ENCODE measurements at regions not wholly inside any gene's neighbourhood (a gene's known extent, or its start where the extent isn't known, plus 50 kb on each side); places are given as distances from the start of the nearest gene placed in this dataset.

GRCh38 chr2:60603533-60604190, 50.2 kb upstream of the BCL11A start:
- DNase-seq (ENCODE audit: low read depth): no peak

DNA sequence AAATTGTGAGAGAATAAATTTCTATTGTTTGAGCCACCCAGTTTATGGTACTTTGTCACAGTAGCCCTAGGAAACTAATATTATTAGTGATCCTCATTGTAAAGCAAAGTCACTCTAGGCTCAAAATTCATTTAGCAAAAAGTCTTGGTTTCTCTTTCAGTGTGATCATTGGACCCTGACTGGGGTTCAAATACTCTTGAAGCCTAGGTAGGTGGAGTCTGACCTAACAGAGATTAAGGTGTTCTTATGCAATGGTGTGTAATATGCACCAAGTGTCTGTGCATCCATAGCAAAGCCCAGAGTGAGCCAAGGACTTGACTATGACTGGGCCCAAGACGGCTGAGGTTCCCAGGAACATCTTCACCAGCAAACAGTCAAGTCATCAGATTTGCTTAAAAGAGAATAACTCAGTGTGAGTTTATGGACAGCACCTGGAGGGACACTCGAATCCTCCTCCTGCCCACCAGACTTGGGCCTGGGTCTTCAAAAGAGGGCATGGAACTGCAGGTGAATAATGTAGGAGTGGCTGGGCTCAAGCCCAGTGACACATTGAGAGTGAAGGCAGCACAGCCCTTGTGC, 51.1 kb upstream of the BCL11A start:
- DNase-seq (ENCODE audit: low read depth): no peak

GRCh38 chr2:60605866-60606265, 52.4 kb upstream of the BCL11A start:
- no peak for DNase-seq (ENCODE audit: low read depth)

DNA sequence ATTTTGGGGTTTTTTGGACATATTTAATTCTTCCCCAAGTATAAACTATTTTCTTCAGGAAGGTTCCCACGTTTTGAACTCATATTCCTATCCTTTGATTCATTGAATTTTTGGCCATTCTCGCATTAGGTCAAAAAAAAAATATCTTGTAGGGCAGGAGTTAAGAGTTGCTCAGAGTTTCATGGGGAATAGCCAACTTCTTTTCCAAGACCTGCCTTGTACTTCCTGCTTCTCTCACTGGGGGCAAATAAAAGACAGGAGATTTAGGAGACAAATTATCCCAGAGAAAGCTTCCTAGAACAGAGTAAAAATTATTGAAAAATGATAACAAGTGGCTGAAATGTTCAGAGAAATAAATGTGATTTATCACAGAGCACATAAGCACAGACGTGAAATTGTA, 55.2 kb upstream of the BCL11A start:
- DNase-seq (ENCODE audit: low read depth): no peak

- no peak for DNase-seq (ENCODE audit: low read depth)
These were observed 58.6 kb upstream of the BCL11A start for GRCh38 chr2:60612033-60612432.

DNA sequence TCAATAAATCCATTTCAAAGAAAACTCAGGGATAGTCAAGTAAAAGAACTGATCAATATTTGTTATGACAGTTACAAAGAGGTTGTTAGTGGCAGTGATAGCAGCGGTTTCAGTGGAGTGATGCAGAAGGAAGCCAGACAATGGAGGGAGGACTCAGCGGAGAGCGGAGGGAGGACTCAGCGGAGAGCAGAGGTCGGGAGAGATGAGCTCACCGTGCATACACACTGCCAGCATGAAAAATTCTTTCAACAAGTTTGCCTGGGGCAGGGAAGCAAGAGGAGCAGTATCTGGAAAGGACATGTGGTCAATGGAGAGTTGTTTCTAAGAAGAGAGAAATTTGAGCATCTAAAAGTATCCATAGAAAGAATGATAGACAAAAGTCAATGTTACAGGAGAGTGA, 60.9 kb upstream of the BCL11A start:
- no peak for DNase-seq (ENCODE audit: low read depth)

DNA sequence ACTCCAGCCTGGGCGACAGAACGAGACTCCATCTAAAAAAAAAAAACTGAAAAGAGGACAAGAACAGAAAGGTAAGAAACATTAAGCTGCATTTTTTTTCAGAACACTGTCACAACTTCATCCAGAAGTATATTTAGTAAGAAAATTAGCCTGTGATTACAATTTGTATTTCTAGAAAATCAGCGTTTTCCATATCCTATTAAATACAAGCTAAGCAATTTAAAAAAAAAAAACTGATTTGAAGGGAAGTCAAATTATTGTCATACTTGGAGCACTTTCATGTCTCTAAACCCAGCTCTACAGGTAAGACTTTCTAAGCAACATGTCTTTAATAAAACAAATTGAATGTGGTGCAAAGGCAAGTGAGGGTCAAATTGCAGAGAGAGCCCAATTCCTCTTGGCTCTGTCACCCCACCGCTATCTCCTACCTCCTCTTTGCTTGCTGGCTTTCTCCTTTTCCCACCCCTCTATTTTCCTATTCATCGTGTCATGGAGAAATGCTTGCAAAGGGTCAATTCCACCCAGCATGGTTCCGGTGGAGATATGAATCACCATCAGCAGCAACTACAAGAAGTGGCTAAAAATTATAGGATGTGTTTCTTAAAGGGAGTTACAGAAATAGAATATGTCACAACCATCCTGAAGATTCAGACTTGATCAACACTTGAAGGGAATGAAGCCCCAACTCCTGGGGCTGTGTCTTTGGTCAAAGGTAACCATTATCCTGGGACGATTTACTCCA, 68.4 kb upstream of the BCL11A start:
- DNase-seq (ENCODE audit: low read depth): no peak

- DNase-seq (ENCODE audit: low read depth): no peak
These were observed 69.6 kb upstream of the BCL11A start for GRCh38 chr2:60623040-60623439.

DNA sequence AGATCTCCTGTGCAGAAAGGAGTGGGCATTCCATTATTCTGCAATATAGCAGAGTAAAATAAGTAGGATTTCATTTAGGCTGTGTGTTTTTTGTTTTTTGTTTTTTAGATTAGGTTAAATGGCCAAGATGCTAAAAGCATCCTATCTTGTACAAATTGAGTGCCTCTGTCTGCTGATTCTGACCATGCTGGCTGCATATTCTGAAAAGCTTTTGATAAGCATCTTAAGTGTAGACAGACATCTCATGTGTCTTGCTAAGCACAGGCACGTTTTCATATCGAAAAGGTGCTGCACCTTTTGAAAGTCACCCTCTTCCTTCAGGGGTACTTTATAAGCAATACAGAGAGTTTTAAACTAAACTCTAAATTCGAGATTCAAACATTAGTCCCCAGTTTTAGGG, 74.0 kb upstream of the BCL11A start:
- no peak for DNase-seq (ENCODE audit: low read depth)

DNA sequence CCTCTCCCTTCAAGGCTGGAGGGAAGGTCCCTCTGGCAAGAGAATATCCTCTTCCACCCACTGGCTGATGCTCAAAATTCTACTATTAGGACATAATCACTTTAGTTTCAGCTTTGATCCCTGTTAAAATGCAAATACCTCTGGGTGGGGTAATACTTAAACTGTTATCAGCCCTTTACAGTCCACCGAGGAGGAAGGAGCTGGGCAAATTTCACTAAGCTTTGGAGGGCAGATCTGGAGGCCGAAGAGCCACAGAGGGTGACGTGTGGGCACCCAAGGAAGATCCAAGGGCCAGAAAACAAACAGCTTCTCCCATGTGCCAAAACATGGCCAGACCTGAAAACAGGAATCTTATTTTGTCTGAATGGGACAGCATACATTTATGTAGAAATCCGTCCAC, 74.6 kb upstream of the BCL11A start:
- DNase-seq (ENCODE audit: low read depth): no peak

- no peak for DNase-seq (ENCODE audit: low read depth)
These were observed 75.3 kb upstream of the BCL11A start for GRCh38 chr2:60628615-60629304.

GRCh38 chr2:60629305-60629662, 75.8 kb upstream of the BCL11A start:
- DNase-seq (ENCODE audit: low read depth): no peak

- no peak for DNase-seq (ENCODE audit: low read depth)
These were observed 76.4 kb upstream of the BCL11A start for GRCh38 chr2:60629801-60630385.

DNA sequence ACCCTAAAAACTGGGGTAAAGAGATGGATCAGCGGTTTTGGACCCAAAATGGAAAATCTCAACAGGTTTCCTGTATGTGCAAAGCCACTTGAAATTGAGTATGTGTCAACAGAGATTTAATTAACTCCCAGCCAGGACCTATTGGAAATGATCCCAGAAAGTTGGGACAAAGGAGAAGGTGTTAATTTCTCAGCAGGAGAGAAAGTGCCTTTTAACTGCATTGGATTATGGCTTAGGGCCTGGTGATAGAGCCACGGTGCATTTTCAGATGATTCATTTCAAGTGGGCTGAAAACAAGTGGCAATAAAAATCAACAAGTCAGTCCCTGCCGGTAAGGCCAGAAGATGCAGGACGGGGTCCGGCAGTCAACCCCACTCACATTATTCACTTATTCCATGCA, 80.2 kb upstream of the BCL11A start:
- DNase-seq (ENCODE audit: low read depth): no peak

DNA sequence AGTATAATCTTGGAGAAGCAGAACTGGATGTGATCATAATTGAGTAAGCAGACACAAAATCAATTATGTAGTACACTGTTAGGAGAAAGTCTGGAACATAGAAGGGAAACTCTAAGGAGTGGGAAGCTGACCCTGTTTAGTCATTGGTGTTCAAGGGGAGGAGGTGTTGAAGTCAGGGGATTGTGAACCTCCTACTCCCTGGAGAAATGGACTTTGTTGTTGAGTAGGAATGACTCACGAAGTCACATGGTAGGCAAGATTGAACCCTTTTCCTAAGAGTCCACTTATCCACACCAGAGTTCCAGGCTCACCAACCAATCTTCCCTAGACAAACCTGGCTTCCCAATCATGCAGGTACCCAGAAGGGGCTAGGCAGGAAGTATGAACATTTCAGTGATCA, 81.0 kb upstream of the BCL11A start:
- no peak for DNase-seq (ENCODE audit: low read depth)

DNA sequence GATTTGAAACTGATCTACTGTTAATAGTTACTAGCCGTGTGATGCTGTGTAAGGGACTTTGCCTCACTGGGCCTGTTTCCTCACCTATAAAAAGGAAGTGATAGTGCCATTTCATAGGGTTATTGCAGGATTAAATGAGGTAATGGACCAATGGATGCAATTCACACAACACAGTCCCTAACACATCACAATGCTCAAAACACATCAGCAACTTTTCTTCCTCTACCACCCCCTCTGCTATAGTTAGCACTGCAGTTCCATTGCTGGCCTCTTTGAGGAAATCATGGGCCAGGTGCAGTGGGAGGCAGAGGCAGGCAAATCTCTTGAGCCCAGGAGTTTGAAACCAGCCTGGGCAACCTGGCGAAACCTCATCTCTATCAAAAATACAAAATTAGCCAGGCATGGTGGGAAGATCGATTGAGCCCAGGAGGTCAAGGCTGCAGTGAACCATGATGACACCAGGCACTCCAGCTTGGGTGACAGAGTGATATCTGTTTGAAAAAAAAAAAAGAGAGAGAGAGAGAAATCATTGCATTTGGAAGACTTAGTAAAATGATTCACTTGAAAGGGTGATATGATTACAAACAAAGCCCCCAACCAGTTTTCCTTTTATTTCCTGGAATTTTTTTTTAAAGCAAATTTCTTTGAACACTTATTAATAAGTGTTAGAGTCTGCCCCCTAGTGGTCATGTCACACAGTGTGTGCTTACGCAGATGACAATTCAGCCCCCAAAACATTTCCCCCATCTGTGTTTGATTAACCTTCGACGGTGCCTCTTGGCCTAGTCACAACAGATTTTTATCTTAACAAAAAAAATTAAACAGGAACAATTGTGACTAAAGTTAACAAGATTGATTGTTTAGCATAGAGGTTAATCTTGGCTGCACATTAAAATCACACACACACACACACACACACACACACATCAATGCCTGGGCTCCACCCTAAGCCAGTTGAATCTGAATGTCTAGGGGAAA, 88.6 kb upstream of the BCL11A start:
- no peak for DNase-seq (ENCODE audit: low read depth)

- DNase-seq (ENCODE audit: low read depth): no peak
These were observed 90.3 kb upstream of the BCL11A start for GRCh38 chr2:60643747-60644146.

DNA sequence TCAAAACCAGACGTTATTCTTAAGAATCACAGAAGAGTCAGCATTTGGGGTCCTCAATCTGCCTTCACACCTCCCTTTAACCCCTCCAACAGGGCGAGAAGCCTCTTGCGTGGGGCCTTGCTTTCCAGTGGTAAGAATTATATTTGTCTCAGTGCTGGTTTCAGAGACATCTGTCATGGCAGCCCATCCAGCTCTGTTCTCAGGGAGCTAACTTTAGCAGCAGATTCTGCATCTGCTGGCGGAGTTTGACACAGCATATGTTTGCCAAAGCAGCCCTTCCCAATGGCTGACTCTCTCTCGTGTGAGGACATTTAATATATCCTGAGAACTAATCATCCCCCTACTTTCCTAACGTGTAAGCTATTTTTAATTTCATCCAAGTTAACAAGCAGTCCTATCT, 91.5 kb upstream of the BCL11A start:
- DNase-seq (ENCODE audit: low read depth): no peak

DNA sequence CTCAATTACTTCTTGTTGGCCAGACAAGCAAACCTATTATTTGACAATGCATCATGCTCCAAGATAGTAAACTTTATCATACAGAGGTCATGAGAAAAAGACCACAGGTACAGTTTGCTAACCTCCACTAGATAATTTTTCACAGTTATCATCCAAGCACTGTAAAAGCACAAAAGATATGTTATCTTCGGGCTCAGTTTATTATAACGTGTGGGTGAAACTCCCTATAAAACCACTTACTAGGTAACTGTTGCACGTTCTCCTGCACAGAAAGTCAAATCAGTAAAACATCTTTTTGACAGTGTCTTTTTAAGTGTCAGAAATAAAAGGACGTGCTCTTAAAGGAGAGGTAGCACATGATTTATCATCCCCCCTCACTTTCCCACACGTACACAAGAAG, 94.7 kb upstream of the BCL11A start:
- DNase-seq (ENCODE audit: low read depth): no peak

- DNase-seq (ENCODE audit: low read depth): no peak
These were observed 96.3 kb upstream of the BCL11A start for GRCh38 chr2:60649721-60650120.

- DNase-seq (ENCODE audit: low read depth): no peak
These were observed 99.4 kb upstream of the BCL11A start for GRCh38 chr2:60652832-60653340.

Measured in activated T-cell treated with anti-CD3 and anti-CD28 coated beads for 48 hours (primary cell).